MV-4-11 (cell line): ENCODE measurements at regions not wholly inside any gene's neighbourhood (a gene's known extent, or its start where the extent isn't known, plus 50 kb on each side); places are given as distances from the start of the nearest gene placed in this dataset.
A peak's percentile ranks its signal among the peaks of the same experiment; 100 is the strongest.
"Not testable (repeated sequence)": the region's sequence is repeated elsewhere in the genome, so short reads cannot be mapped to it uniquely, and the experiment has no call there.

Source experiments
- DNase-seq: peaks from one replicate; lab custom pipeline; 2025; lab: John Stamatoyannopoulos, UW

GRCh38 chr17:12195418-12195817, 174.7 kb downstream of the MAP2K4 start:
- DNase-seq, result no peak

- no peak for DNase-seq
Measured at GRCh38 chr17:12201294-12201880, 180.7 kb downstream of the MAP2K4 start.

- no peak for DNase-seq
Measured at GRCh38 chr17:12209632-12210191, 189.0 kb downstream of the MAP2K4 start.

- not testable (repeated sequence) for DNase-seq
Measured at GRCh38 chr17:12220714-12221439, 200.2 kb downstream of the MAP2K4 start.

- no peak for DNase-seq
Measured at GRCh38 chr17:12222392-12222791, 201.7 kb downstream of the MAP2K4 start.

- no peak for DNase-seq
Measured at GRCh38 chr17:12227547-12227946, 206.9 kb downstream of the MAP2K4 start.

- DNase-seq, result peak; percentile 72
Measured at GRCh38 chr17:12229335-12229734, 208.7 kb downstream of the MAP2K4 start.

GRCh38 chr17:12230481-12231354, 210.0 kb downstream of the MAP2K4 start:
- DNase-seq, result no peak

GRCh38 chr17:12231355-12231682, 210.6 kb downstream of the MAP2K4 start:
- DNase-seq, result no peak

GRCh38 chr17:12239021-12239420, 218.3 kb downstream of the MAP2K4 start:
- not testable (repeated sequence) for DNase-seq

- DNase-seq, result no peak
Measured at GRCh38 chr17:12242345-12242954, 221.8 kb downstream of the MAP2K4 start.

GRCh38 chr17:12247761-12248160, 227.1 kb downstream of the MAP2K4 start:
- DNase-seq, result peak; percentile 55

- DNase-seq, result no peak
Measured at GRCh38 chr17:12250973-12251372, 230.3 kb downstream of the MAP2K4 start.

GRCh38 chr17:12252462-12252861, 231.8 kb downstream of the MAP2K4 start:
- no peak for DNase-seq

- DNase-seq, result no peak
Measured at GRCh38 chr17:12254460-12254859, 233.8 kb downstream of the MAP2K4 start.

- DNase-seq, result peak; percentile 32
Measured at GRCh38 chr17:12256380-12256995, 235.8 kb downstream of the MAP2K4 start.

GRCh38 chr17:12257176-12257575, 236.5 kb downstream of the MAP2K4 start:
- DNase-seq, result no peak

GRCh38 chr17:12261354-12261753, 240.7 kb downstream of the MAP2K4 start:
- DNase-seq, result no peak

GRCh38 chr17:12269751-12270150, 249.1 kb downstream of the MAP2K4 start:
- DNase-seq, result no peak

- no peak for DNase-seq
Measured at GRCh38 chr17:12277827-12278226, 257.1 kb downstream of the MAP2K4 start.

- DNase-seq, result no peak
Measured at GRCh38 chr17:12282056-12282455, 261.4 kb downstream of the MAP2K4 start.

- DNase-seq, result no peak
Measured at GRCh38 chr17:12287953-12288352, 267.3 kb downstream of the MAP2K4 start.
